Right lobe of liver (tissue), 6 donors: ENCODE measurements at regions not wholly inside any gene's neighbourhood (a gene's known extent, or its start where the extent isn't known, plus 50 kb on each side); places are given as distances from the start of the nearest gene placed in this dataset.

Experiments
- ATAC-seq, 4 donors: fragments of 200-7000 bp; cut with Tn5 transposase; one replicate each; pipeline ENCODE4 v1.9.1; 2020; ENCODE audit warnings: mild to moderate bottlenecking in 4 of 4, moderate library complexity in 4 of 4
- DNase-seq, 3 donors: peaks; one replicate each; pipeline ENCODE4 v3.0.0-alpha.2; 2020
- H3K27ac ChIP-seq, 3 donors: fragments of 200-600 bp; one replicate each; pipeline ENCODE4 v1.8.0; 2022
- H3K27me3 ChIP-seq, 2 donors: fragments of 200-600 bp; one replicate each; pipeline ENCODE4 v1.8.0; 2022
- H3K36me3 ChIP-seq, 4 donors: fragments of 200-600 bp; sonication (generic) in 1 of 4; one replicate each; pipeline versions ENCODE4 v1.5.1 to v1.8.0; 2017 to 2022; ENCODE audit warnings: control low read depth in 1 of 4
- H3K4me1 ChIP-seq, 4 donors: fragments of 200-600 bp; sonication (generic) in 1 of 4; one replicate each; pipeline versions ENCODE4 v1.5.1 to v1.8.0; 2017 to 2022; ENCODE audit warnings: control low read depth in 1 of 4
- H3K4me3 ChIP-seq, 3 donors: fragments of 200-600 bp; one replicate each; pipeline ENCODE4 v1.8.0; 2022
- H3K9me3 ChIP-seq, 4 donors: fragments of 200-600 bp; sonication (generic) in 1 of 4; one replicate each; pipeline versions ENCODE4 v1.5.1 to v1.8.0; 2017 to 2022; ENCODE audit warnings: control low read depth in 1 of 4
- POLR2A ChIP-seq: fragments of 450-650 bp; IDR thresholded peaks from one replicate; pipeline ENCODE4 v1.6.1; 2017; ENCODE audit warnings: antibody characterized with exemption, mild to moderate bottlenecking
- WGBS: methylation state at CpG from one replicate; pipeline ENCODE4 v1.1.6; 2018; ENCODE audit warnings: low coverage, low lambda C conversion rate; ENCODE audit not compliant: insufficient coverage; ENCODE audit errors: missing lambda C conversion rate; 5-methylcytosine and 5-hydroxymethylcytosine counted together
- intact Hi-C, 2 donors: fragments of 100-400 bp; cut with DNase I; formaldehyde crosslinking; loops; one replicate each; pipeline versions ENCODE4 v1.11.2 to v1.14.1; 2022
- TF ChIP-seq, protein P1 (sequence below), 4 donors: fragments of 200-600 bp in 3 of 4; fragments of 450-650 bp in 1 of 4; IDR thresholded peaks; one replicate each; pipeline versions ENCODE4 v1.5.1 to v1.8.0; 2016 to 2022; ENCODE audit warnings: antibody characterized with exemption in 4 of 4, mild to moderate bottlenecking in 2 of 4
- donor health status: DM: no; HTN: yes; CAD: no.
- donor health status: DM: no; HTN: no; CAD: no.
- donor health status: DM: no; HTN: no; CAD: no.
- donor health status: DM: no; HTN: yes; CAD: no.
- donor health status: DM: no; HTN: yes; CAD: no.

DNA sequence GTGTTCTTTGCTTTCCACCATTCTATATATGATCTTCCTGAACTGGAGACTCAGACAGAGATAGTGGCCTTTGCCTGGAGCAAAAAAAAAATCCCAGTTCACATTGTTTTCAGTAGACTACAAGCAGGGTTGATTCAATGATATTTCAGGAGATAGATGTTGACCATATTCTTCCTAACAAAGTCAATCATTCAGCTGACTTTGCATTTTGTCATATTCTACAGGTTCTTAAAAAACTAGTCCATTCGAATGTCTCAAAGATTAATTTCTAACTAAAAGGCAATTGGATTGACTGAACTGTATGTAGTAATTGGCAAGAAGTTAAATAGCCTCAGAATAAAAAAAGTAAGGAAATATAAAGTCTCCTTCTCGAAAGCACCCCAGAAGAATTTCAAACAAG, 479.5 kb downstream of the NKX6-1 start:
- ATAC-seq: no peak
- no peak for DNase-seq
- WGBS: 40% methylated on average over 2 of the region's 2 CpGs
- no peaks in the 10 kb centered on the region for H3K27me3 ChIP-seq
- intact Hi-C loops: no loop called here
- no peaks in the 10 kb centered on the region for H3K4me1 ChIP-seq
- no peak overlapping the region for H3K4me3 ChIP-seq
- no peak for TF ChIP-seq POLR2A
- TF ChIP-seq, protein P1, sequence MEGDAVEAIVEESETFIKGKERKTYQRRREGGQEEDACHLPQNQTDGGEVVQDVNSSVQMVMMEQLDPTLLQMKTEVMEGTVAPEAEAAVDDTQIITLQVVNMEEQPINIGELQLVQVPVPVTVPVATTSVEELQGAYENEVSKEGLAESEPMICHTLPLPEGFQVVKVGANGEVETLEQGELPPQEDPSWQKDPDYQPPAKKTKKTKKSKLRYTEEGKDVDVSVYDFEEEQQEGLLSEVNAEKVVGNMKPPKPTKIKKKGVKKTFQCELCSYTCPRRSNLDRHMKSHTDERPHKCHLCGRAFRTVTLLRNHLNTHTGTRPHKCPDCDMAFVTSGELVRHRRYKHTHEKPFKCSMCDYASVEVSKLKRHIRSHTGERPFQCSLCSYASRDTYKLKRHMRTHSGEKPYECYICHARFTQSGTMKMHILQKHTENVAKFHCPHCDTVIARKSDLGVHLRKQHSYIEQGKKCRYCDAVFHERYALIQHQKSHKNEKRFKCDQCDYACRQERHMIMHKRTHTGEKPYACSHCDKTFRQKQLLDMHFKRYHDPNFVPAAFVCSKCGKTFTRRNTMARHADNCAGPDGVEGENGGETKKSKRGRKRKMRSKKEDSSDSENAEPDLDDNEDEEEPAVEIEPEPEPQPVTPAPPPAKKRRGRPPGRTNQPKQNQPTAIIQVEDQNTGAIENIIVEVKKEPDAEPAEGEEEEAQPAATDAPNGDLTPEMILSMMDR (IDR thresholded peaks at IDR 0.05): no peak
- H3K36me3 ChIP-seq: no peaks in the 10 kb centered on the region
- no peaks in the 10 kb centered on the region for H3K9me3 ChIP-seq
- no peak overlapping the region for H3K27ac ChIP-seq

DNA sequence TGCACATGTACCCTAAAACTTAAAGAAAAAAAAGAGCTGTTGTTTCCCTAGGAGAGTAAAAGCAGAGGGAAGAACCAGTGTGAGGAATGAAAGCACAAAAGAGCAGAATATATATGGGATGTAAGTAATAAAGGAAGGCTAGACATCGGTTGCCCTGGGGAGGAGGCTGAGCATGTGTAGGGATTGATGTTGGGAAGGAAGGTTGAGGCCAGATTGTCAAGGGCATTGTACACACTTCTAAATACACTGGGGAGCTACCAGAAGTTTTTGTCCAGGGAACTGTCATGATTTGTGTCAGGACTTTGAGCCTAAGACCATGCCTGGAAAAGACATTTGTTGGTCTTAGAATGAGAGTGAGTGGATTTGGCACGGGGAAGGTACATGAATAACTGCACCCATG, 467.1 kb downstream of the GPAT3 start:
- TF ChIP-seq, protein P1 (IDR thresholded peaks at IDR 0.05): no peak
- TF ChIP-seq POLR2A: no peak
- no peaks in the 10 kb centered on the region for H3K27me3 ChIP-seq
- H3K9me3 ChIP-seq: no peaks in the 10 kb centered on the region
- no peaks in the 10 kb centered on the region for H3K4me1 ChIP-seq
- DNase-seq: no peak
- 82% methylated on average over 2 of the region's 2 CpGs for WGBS
- ATAC-seq: no peak
- intact Hi-C loops: no loop called here
- no peak overlapping the region for H3K27ac ChIP-seq
- H3K4me3 ChIP-seq: no peak overlapping the region
- H3K36me3 ChIP-seq: no peaks in the 10 kb centered on the region

DNA sequence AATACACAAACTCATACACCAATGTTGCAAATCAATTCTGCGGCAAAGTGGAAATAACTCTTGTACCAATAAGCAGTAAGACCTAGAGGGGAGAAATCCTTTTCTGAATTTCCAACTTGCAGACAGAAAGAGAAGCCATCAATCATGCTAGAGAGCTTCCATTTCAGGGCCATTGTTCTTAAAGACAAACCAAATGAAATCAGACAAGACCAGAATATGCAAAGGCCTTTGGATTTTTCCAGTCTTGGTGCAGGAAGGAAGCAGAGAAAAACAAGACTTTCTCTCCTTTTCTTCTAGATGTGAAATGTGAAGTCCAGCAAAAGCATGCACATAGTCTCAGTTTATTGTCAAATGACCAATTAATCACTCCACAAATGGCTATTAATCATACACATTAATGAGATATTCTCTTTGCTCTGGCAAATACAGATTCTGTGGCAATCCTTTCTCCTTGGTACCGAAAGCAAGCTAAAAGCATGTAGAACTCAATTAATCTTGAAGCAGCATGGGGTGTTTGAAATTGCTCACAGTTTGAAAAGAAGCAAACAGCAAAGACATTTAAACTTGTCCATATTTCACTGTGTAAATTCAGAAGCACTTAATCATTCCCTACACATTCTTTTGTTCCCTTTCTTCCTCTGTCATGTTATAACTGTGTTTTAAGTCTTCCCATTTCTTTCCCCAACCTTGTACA, 466.1 kb downstream of the GPAT3 start:
- H3K27ac ChIP-seq: no peak overlapping the region
- no peaks in the 10 kb centered on the region for H3K4me1 ChIP-seq
- no peaks in the 10 kb centered on the region for H3K9me3 ChIP-seq
- ATAC-seq (no peak), DNase-seq (no peak)
- no peak for TF ChIP-seq POLR2A
- TF ChIP-seq, protein P1 (IDR thresholded peaks at IDR 0.05): no peak
- 63% methylated on average over 2 of the region's 2 CpGs for WGBS
- H3K4me3 ChIP-seq: no peak overlapping the region
- H3K27me3 ChIP-seq: no peaks in the 10 kb centered on the region
- no peaks in the 10 kb centered on the region for H3K36me3 ChIP-seq
- intact Hi-C loops: no loop called here

DNA sequence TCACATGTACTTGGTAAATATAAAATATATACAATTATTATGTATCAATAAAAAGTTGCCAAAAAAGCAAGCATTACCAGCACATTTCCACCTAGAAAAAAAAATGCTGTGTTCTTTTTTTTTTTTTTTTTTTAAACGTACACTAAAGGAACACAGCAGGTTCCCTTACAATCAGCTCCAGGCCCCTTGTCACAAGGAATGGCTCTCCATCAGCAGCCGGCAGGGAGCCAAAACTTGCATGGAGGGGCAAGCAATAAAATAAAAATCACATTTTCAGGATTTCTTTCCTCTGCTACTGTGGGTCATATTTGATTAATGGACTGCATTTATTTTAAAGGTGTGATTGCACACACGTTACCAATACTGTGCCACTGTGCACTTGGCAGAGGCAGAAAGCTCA, 460.3 kb downstream of the GPAT3 start:
- Histone ChIP-seq H3K9me3 (no peaks in the 10 kb centered on the region), H3K4me1 (no peaks in the 10 kb centered on the region), H3K27me3 (no peaks in the 10 kb centered on the region), H3K27ac (no peak overlapping the region), H3K4me3 (no peak overlapping the region), H3K36me3 (no peaks in the 10 kb centered on the region)
- intact Hi-C loops: no loop called here
- DNase-seq: no peak
- no peak for ATAC-seq
- no peak for TF ChIP-seq POLR2A
- TF ChIP-seq, protein P1 (IDR thresholded peaks at IDR 0.05): no peak
- WGBS: 24% methylated on average over 3 of the region's 3 CpGs

DNA sequence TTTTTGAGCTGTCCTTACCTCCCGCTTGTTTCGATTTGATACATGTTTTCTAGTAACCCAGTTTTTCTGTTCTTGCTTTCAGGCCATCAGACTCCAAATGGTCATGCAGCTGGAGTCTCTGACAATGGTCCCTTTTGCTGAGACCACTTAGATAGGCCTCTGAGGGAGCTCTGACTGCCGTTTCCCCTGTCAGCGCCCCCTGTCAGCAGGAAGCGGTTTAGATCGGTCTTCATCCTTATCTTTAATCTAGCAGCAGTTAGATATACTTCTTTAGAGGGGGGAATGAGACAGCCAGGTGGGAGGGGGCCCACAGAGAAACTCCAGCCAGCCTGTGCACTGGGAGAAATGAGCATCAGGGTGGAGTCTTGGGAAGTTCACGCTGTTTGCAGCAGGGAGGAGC, 457.9 kb downstream of the GPAT3 start:
- H3K4me3 ChIP-seq: no peak overlapping the region
- H3K4me1 ChIP-seq: no peaks in the 10 kb centered on the region
- no peak for ATAC-seq
- H3K9me3 ChIP-seq: no peaks in the 10 kb centered on the region
- H3K36me3 ChIP-seq: no peaks in the 10 kb centered on the region
- no peak for DNase-seq
- no peaks in the 10 kb centered on the region for H3K27me3 ChIP-seq
- intact Hi-C loops: no loop called here
- H3K27ac ChIP-seq: no peak overlapping the region
- 47% methylated on average over 6 of the region's 7 CpGs for whole genome bisulfite sequencing
- no peak for TF ChIP-seq POLR2A
- TF ChIP-seq, protein P1 (IDR thresholded peaks at IDR 0.05): no peak
